ENCODE measurements at regions not wholly inside any gene's neighbourhood (a gene's known extent, or its start where the extent isn't known, plus 50 kb on each side); places are given as distances from the start of the nearest gene placed in this dataset.
"Not testable (repeated sequence)": the region's sequence is repeated elsewhere in the genome, so short reads cannot be mapped to it uniquely, and the experiment has no call there.

DNA sequence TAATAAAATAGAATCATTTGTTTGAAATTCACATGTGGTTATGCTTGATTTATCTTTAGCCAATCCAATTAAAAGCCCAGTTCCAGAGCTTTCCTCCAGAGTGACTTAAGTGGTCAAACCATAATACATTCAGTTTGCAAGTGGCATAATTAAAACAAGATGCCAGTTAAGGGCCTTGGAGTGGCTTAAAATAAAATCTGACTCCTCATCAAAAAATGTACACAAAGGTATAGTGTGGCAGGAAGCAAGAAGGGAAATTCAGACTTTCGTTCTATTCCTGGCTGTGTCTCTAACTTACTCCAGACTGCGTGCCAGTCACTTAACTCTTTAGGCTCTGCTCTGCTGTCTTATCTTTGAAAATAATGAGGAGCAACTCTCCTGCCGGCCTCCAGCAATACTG lies 215.9 kb upstream of the PRNP start:
- DNase-seq: no peak
- Histone ChIP-seq H3K4me3 (ENCODE audit: control insufficient read depth in 1 of 7, extremely low read depth in 1 of 7, insufficient read depth in 4 of 7, low read depth in 2 of 7, low read length in 6 of 7) (no peak overlapping the region), H3K9me3 (ENCODE audit: control extremely low read depth in 1 of 5, control insufficient read depth in 4 of 5, insufficient read depth in 2 of 5, low read depth in 1 of 5, low read length in 4 of 5) (no peaks in the 10 kb centered on the region), H3K27ac (ENCODE audit: insufficient read depth in 1 of 2, low read depth in 1 of 2, low read length in 2 of 2, poor library complexity in 1 of 2, severe bottlenecking in 2 of 2) (no peak overlapping the region), H3K27me3 (replicated peaks in 2 of 5; ENCODE audit: control insufficient read depth in 4 of 5, insufficient read depth in 5 of 5, low read length in 4 of 5) (peaks cover 0 to 2% (median 0%) of the 10 kb centered on the region in 5 experiments), H3K4me1 (ENCODE audit: control extremely low read depth in 1 of 4, control insufficient read depth in 4 of 4, insufficient read depth in 4 of 4, low read length in 3 of 4) (no peaks in the 10 kb centered on the region), H3K36me3 (ENCODE audit: control insufficient read depth in 4 of 4, insufficient read depth in 4 of 4, low read length in 3 of 4) (no peaks in the 10 kb centered on the region)
- CTCF ChIA-PET: no interaction called here
- no CpG with 5 or more reads among the region's 3 CpGs for WGBS (ENCODE audit: insufficient coverage)
- POLR2A ChIA-PET: no interaction called here

DNA sequence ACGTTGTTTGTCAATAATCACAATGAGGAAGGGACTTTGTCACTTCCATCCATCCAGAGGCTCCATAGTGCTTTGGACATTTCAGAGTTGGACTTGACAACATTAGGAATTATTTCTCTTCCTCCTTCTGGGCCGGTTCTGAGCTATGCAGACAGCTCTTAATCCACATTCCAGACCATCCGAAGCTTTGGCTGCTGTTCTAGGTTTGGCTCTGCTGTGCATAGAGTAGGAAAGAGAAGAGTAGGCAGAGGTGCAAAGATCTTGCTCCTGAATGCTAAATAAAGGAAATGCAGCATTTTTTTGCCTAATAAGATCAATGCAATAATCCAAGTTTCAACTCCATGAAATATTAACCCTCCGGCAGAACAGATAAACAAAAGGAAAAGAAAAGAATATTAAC lies 216.3 kb upstream of the PRNP start:
- ChIA-PET POLR2A (no interaction called here), CTCF (no interaction called here)
- 100% methylated on average over 1 of the region's 4 CpGs for WGBS (ENCODE audit: insufficient coverage)
- DNase-seq: no peak
- Histone ChIP-seq H3K4me1 (ENCODE audit: control extremely low read depth in 1 of 4, control insufficient read depth in 4 of 4, insufficient read depth in 4 of 4, low read length in 3 of 4) (no peaks in the 10 kb centered on the region), H3K4me3 (ENCODE audit: control insufficient read depth in 1 of 7, extremely low read depth in 1 of 7, insufficient read depth in 4 of 7, low read depth in 2 of 7, low read length in 6 of 7) (no peak overlapping the region), H3K27ac (ENCODE audit: insufficient read depth in 1 of 2, low read depth in 1 of 2, low read length in 2 of 2, poor library complexity in 1 of 2, severe bottlenecking in 2 of 2) (no peak overlapping the region), H3K36me3 (ENCODE audit: control insufficient read depth in 4 of 4, insufficient read depth in 4 of 4, low read length in 3 of 4) (no peaks in the 10 kb centered on the region), H3K27me3 (replicated peaks in 2 of 5; ENCODE audit: control insufficient read depth in 4 of 5, insufficient read depth in 5 of 5, low read length in 4 of 5) (peaks cover 0 to 2% (median 0%) of the 10 kb centered on the region in 5 experiments), H3K9me3 (ENCODE audit: control extremely low read depth in 1 of 5, control insufficient read depth in 4 of 5, insufficient read depth in 2 of 5, low read depth in 1 of 5, low read length in 4 of 5) (no peaks in the 10 kb centered on the region)

DNA sequence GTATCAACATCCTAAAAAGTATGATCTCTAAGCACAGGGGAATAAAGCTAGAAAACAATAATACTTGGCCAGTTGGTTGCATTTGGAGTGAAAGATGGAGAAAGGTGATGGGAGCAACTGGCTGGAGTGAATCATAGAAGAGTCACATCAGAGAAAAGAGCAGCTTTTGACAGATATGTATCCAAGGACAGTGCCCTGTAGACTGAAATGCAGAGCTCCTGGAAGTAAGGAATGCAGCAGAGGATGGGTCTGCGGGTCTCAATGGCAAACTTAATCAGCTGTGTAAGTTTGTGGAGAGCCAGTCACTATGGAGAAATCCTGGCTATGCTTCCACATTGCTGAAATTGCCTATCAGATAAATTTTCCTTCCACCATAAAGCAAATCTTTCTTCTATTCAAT lies 218.1 kb upstream of the PRNP start:
- no peak for DNase-seq
- WGBS (ENCODE audit: insufficient coverage): 100% methylated on average over 1 of the region's 1 CpG
- Histone ChIP-seq H3K27me3 (replicated peaks in 2 of 5; ENCODE audit: control insufficient read depth in 4 of 5, insufficient read depth in 5 of 5, low read length in 4 of 5) (peaks cover 0 to 2% (median 0%) of the 10 kb centered on the region in 5 experiments), H3K4me1 (ENCODE audit: control extremely low read depth in 1 of 4, control insufficient read depth in 4 of 4, insufficient read depth in 4 of 4, low read length in 3 of 4) (no peaks in the 10 kb centered on the region), H3K9me3 (ENCODE audit: control extremely low read depth in 1 of 5, control insufficient read depth in 4 of 5, insufficient read depth in 2 of 5, low read depth in 1 of 5, low read length in 4 of 5) (no peaks in the 10 kb centered on the region), H3K4me3 (ENCODE audit: control insufficient read depth in 1 of 7, extremely low read depth in 1 of 7, insufficient read depth in 4 of 7, low read depth in 2 of 7, low read length in 6 of 7) (no peak overlapping the region), H3K36me3 (ENCODE audit: control insufficient read depth in 4 of 4, insufficient read depth in 4 of 4, low read length in 3 of 4) (no peaks in the 10 kb centered on the region), H3K27ac (ENCODE audit: insufficient read depth in 1 of 2, low read depth in 1 of 2, low read length in 2 of 2, poor library complexity in 1 of 2, severe bottlenecking in 2 of 2) (no peak overlapping the region)
- POLR2A ChIA-PET: interaction anchor here (0.6 kb wide), 1 partner anchor 41 kb away, joined by 3 read pairs; no protein-coding TSS in a partner anchor
- CTCF ChIA-PET: interaction anchor here (0.8 kb wide), 1 partner anchor 18 kb away, joined by 3 read pairs; no protein-coding TSS in a partner anchor

DNA sequence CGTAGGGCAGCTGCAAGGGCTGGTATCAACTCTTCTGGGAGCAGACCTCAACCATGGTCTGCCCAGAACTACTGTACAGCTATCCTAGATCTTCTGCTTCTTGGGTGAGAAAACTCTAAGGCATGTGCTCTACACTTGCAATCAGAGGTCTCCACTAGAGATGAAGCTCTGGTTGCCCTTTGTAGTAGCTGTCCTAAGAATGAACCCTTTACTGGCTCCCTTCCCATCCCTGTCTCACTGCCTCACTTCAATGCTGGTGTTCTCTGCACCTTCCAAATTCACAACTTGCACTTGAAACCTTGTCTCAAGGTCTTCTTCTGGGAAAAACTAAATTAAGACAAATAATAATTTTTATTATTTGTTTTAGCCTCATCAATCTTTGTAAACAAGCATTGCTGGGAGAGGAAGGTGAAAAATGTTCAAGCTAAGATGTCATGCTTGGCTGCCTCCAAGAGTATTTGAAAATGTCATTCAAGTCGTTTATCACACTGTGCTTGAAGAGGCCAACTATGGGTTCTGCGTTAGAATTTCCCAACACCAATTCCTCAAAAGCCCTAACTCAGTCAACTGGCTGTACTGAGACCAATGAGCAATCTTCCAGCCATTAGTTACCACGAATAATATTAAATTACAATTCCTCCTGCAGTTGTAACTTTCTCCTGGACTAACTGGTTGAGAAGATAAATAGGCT lies 216.9 kb upstream of the ADRA1D start:
- ChIA-PET CTCF (no interaction called here), POLR2A (no interaction called here)
- Histone ChIP-seq H3K36me3 (ENCODE audit: control insufficient read depth in 4 of 4, insufficient read depth in 4 of 4, low read length in 3 of 4) (no peaks in the 10 kb centered on the region), H3K4me1 (ENCODE audit: control extremely low read depth in 1 of 4, control insufficient read depth in 4 of 4, insufficient read depth in 4 of 4, low read length in 3 of 4) (no peaks in the 10 kb centered on the region), H3K27me3 (replicated peaks in 2 of 5; ENCODE audit: control insufficient read depth in 4 of 5, insufficient read depth in 5 of 5, low read length in 4 of 5) (no peaks in the 10 kb centered on the region), H3K9me3 (ENCODE audit: control extremely low read depth in 1 of 5, control insufficient read depth in 4 of 5, insufficient read depth in 2 of 5, low read depth in 1 of 5, low read length in 4 of 5) (no peaks in the 10 kb centered on the region), H3K4me3 (ENCODE audit: control insufficient read depth in 1 of 7, extremely low read depth in 1 of 7, insufficient read depth in 4 of 7, low read depth in 2 of 7, low read length in 6 of 7) (no peak overlapping the region), H3K27ac (ENCODE audit: insufficient read depth in 1 of 2, low read depth in 1 of 2, low read length in 2 of 2, poor library complexity in 1 of 2, severe bottlenecking in 2 of 2) (no peak overlapping the region)
- WGBS (ENCODE audit: insufficient coverage): 96% methylated on average over 3 of the region's 4 CpGs
- DNase-seq: no peak

DNA sequence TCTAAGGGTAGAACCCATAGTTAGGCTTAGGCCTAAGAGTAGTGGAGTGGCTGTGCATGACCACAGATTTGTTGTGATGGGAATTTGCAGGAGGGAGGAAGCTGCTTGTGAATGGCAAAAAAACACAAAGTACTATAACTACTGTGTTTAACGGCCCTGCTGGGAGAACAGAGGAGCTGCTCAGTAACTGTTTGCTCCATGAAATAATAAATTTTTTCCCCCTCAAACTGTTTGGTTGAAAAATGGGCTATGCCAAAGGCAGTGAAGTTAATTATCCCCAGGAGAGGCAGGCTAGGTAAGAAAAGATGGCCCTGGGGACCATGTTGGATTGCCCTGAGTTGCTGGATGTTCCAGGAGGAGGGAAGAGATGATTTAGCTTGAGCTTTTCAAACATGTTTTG lies 216.1 kb upstream of the ADRA1D start:
- H3K4me1 ChIP-seq (ENCODE audit: control extremely low read depth in 1 of 4, control insufficient read depth in 4 of 4, insufficient read depth in 4 of 4, low read length in 3 of 4): no peaks in the 10 kb centered on the region
- POLR2A ChIA-PET: no interaction called here
- H3K36me3 ChIP-seq (ENCODE audit: control insufficient read depth in 4 of 4, insufficient read depth in 4 of 4, low read length in 3 of 4): no peaks in the 10 kb centered on the region
- CTCF ChIA-PET: no interaction called here
- no peaks in the 10 kb centered on the region for H3K9me3 ChIP-seq (ENCODE audit: control extremely low read depth in 1 of 5, control insufficient read depth in 4 of 5, insufficient read depth in 2 of 5, low read depth in 1 of 5, low read length in 4 of 5)
- no peak overlapping the region for H3K27ac ChIP-seq (ENCODE audit: insufficient read depth in 1 of 2, low read depth in 1 of 2, low read length in 2 of 2, poor library complexity in 1 of 2, severe bottlenecking in 2 of 2)
- no peak for DNase-seq
- no peaks in the 10 kb centered on the region for H3K27me3 ChIP-seq (replicated peaks in 2 of 5; ENCODE audit: control insufficient read depth in 4 of 5, insufficient read depth in 5 of 5, low read length in 4 of 5)
- no peak overlapping the region for H3K4me3 ChIP-seq (ENCODE audit: control insufficient read depth in 1 of 7, extremely low read depth in 1 of 7, insufficient read depth in 4 of 7, low read depth in 2 of 7, low read length in 6 of 7)
- no CpG with 5 or more reads among the region's 1 CpG for WGBS (ENCODE audit: insufficient coverage)

DNA sequence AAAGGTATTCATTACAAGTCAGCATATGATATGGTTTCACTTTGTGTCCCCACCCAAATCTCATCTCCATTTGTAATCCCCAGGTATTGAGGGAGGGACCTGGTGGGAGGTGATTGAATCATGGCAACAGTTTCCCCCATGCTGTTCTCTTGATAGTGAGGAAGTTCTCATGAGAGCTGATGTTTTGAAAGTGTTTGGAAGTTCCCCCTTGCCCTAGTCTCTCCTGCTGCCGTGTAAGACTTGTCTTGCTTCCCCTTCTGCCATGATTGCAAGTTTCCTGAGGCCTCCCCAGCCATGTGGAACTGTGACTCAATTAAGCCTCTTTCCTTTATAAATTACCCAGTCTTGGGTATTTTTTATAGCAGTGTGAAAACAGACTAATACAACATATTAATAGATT lies 213.7 kb upstream of the ADRA1D start:
- CTCF ChIA-PET; H3K4me1 ChIP-seq (ENCODE audit: control extremely low read depth in 1 of 4, control insufficient read depth in 4 of 4, insufficient read depth in 4 of 4, low read length in 3 of 4); H3K36me3 ChIP-seq (ENCODE audit: control insufficient read depth in 4 of 4, insufficient read depth in 4 of 4, low read length in 3 of 4); H3K27me3 ChIP-seq (replicated peaks in 2 of 5; ENCODE audit: control insufficient read depth in 4 of 5, insufficient read depth in 5 of 5, low read length in 4 of 5); H3K27ac ChIP-seq (ENCODE audit: insufficient read depth in 1 of 2, low read depth in 1 of 2, low read length in 2 of 2, poor library complexity in 1 of 2, severe bottlenecking in 2 of 2); H3K9me3 ChIP-seq (ENCODE audit: control extremely low read depth in 1 of 5, control insufficient read depth in 4 of 5, insufficient read depth in 2 of 5, low read depth in 1 of 5, low read length in 4 of 5); DNase-seq; H3K4me3 ChIP-seq (ENCODE audit: control insufficient read depth in 1 of 7, extremely low read depth in 1 of 7, insufficient read depth in 4 of 7, low read depth in 2 of 7, low read length in 6 of 7): not testable (repeated sequence)
- WGBS (ENCODE audit: insufficient coverage): 0% methylated on average over 1 of the region's 1 CpG
- POLR2A ChIA-PET: interaction anchor here (0.6 kb wide), 1 partner anchor 203 kb away, joined by 4 read pairs; no protein-coding TSS in a partner anchor

DNA sequence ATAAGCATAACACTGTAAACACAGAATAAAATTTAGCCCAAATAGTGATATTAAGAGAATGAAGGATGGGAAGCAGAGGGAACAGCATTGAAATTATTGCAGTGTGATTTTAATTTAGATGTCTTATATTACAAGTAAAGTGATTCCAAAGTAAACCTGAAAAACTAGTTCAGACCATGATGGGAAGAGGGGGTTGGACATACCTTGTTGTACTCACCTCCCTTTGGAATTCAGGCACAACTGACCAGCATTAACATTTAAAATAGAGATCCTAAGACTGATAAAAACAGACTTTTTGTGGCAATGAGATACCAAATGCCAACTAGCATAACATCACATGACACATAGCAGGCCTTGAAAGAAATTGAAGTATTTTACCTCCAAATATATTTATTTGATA lies 210.0 kb upstream of the ADRA1D start:
- ChIA-PET POLR2A (no interaction called here), CTCF (no interaction called here)
- no peak overlapping the region for H3K4me3 ChIP-seq (ENCODE audit: control insufficient read depth in 1 of 7, extremely low read depth in 1 of 7, insufficient read depth in 4 of 7, low read depth in 2 of 7, low read length in 6 of 7)
- peaks cover 0 to 3% (median 0%) of the 10 kb centered on the region in 5 experiments for H3K9me3 ChIP-seq (ENCODE audit: control extremely low read depth in 1 of 5, control insufficient read depth in 4 of 5, insufficient read depth in 2 of 5, low read depth in 1 of 5, low read length in 4 of 5)
- DNase-seq: no peak
- no peaks in the 10 kb centered on the region for H3K4me1 ChIP-seq (ENCODE audit: control extremely low read depth in 1 of 4, control insufficient read depth in 4 of 4, insufficient read depth in 4 of 4, low read length in 3 of 4)
- no peaks in the 10 kb centered on the region for H3K36me3 ChIP-seq (ENCODE audit: control insufficient read depth in 4 of 4, insufficient read depth in 4 of 4, low read length in 3 of 4)
- no peak overlapping the region for H3K27ac ChIP-seq (ENCODE audit: insufficient read depth in 1 of 2, low read depth in 1 of 2, low read length in 2 of 2, poor library complexity in 1 of 2, severe bottlenecking in 2 of 2)
- H3K27me3 ChIP-seq (replicated peaks in 2 of 5; ENCODE audit: control insufficient read depth in 4 of 5, insufficient read depth in 5 of 5, low read length in 4 of 5): no peaks in the 10 kb centered on the region

Data from common myeloid progenitor, CD34-positive (primary cell).